ENCODE measurements at regions not wholly inside any gene's neighbourhood (a gene's known extent, or its start where the extent isn't known, plus 50 kb on each side); places are given as distances from the start of the nearest gene placed in this dataset.

DNA sequence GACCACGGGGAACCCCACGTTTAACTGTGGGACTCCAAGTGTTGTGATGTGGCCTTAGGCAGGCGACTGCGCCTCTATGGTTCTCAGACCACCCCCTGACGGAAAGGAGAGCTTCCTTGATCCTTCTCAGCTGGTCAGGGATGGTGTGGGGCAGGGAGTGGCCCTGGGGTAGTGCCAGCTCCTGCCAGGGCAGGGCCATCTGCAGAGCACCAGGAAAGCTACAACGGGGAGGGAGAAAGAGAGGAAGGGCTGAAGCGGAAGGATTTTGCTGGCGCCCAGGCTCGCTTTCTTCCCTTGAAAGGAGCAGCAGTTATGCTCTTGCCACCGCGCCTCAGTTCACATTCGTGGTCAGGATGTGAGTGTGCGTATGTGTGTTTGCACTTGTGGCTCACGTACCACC is 74.9 kb upstream of the PCBD1 start:
- TF ChIP-seq, protein P1, sequence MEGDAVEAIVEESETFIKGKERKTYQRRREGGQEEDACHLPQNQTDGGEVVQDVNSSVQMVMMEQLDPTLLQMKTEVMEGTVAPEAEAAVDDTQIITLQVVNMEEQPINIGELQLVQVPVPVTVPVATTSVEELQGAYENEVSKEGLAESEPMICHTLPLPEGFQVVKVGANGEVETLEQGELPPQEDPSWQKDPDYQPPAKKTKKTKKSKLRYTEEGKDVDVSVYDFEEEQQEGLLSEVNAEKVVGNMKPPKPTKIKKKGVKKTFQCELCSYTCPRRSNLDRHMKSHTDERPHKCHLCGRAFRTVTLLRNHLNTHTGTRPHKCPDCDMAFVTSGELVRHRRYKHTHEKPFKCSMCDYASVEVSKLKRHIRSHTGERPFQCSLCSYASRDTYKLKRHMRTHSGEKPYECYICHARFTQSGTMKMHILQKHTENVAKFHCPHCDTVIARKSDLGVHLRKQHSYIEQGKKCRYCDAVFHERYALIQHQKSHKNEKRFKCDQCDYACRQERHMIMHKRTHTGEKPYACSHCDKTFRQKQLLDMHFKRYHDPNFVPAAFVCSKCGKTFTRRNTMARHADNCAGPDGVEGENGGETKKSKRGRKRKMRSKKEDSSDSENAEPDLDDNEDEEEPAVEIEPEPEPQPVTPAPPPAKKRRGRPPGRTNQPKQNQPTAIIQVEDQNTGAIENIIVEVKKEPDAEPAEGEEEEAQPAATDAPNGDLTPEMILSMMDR (IDR thresholded peaks at IDR 0.05), result no peak
- no peak for TF ChIP-seq POLR2A (IDR thresholded peaks at IDR 0.05)

Measured in thyroid gland (tissue), 4 donors.